HG03558 (cell line): ENCODE measurements at regions not wholly inside any gene's neighbourhood (a gene's known extent, or its start where the extent isn't known, plus 50 kb on each side); places are given as distances from the start of the nearest gene placed in this dataset.
"Not testable (repeated sequence)": the region's sequence is repeated elsewhere in the genome, so short reads cannot be mapped to it uniquely, and the experiment has no call there.

ENCODE experiments used
- ATAC-seq: cut with Tn5 transposase; IDR thresholded peaks from one replicate; pipeline ENCODE4 v1.9.1; 2021; ENCODE audit warnings: moderate number of reproducible peaks; ENCODE audit not compliant: unreplicated experiment; ENCODE audit errors: extremely low read depth

DNA sequence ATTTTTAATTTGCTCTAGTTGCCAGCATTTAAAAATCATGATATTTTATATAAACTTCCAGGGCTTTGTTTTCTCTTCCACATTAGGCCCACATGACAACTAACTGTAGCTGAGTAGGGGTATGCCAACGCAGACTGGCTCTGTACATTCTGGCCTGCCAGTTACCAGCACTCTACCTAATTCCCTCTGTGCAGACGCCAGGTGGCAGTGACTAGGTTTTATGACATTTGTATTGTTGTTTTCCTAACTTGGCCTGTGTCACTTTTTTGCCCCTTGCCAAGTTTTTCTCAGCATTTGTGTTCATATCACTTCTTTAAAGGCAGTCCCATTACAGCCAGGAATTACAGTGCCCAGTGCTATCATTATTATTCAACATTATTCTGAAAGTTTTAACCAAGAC is 347.5 kb downstream of the NKX6-1 start:
- ATAC-seq: no peak

DNA sequence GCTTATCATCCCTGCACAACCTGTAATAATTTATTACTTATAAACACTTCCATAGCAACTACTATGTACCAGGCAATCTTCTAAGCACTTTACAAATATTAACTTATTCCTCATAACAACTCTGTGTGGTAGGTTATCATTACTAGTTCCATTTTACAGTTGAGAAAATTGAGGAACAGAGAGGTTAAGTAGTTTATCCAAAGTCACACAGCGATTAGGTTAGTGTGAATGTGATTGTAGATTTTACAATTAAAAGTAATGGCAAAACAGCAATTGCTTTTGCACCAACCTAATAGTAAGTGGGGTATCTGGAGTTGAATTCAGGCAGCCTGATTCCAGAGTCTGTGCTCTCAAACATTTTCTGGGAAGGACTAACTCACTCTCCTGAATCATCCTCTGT is 348.9 kb downstream of the NKX6-1 start:
- ATAC-seq: no peak

DNA sequence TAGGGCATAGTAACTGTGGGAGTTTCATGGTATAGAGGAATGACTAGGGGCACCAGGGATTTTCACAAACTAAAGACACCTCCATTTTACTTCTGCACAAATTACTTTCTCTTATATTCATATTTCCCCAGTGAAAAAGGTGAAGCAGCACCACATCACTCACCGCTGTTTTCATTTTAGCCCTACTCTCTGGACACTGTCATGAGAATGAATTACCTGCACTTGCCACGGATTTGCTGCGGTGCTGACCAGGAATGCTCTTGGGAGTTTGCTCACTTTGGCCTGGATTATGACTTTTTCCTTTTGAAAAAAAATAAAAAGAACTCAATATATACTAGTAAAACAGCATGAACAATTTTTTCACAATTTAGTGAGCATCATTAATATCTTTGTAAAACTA is 351.3 kb downstream of the NKX6-1 start:
- ATAC-seq: no peak

DNA sequence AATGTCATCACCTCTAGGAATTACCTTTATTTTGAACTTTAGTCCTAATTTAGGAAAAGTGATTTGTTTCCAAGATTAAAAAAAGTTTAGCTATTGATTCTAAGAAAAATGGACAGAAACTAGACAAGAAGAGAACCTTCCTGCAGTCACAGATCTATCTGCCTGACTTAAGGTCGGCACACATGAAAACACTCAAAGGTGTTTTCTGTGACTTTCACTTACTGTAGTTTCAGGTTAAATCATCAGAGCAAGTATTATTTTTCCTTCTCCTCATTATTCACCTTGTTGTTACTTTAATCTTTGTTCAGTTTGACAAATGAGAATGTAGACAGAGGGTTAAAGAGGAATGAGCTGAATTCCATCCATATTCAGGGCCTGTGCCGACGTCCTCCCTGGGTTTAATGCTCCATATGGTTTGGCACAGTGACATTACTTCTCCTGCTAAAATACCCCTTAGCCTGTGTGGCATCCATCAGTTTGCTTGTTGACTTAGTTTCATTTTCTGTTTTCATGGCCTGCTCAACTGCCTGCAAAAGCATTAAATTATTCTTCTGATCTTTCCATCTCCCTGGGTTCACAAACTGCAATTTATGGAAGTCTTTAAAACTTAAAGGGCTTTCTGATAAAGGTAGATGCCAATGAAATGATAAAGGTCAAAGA is 352.7 kb downstream of the NKX6-1 start:
- ATAC-seq: no peak

DNA sequence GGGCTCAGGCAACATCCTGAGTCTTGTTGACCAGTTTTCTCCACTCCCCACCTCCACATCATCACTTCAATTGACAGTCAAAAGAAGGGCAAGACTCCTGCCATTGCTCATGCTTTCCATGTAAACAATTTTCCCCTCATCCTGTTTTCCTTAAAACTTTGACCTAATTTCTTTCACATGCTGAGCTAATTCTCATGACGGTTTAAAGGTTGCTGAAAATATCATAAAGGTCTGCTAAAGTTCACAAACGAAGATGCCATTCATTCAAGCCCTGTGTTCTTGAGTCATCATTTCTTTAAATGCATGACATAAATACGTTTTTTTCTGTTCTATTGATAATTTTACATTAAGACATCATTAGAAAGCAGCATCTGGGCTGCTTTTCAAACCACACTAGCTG is 353.9 kb downstream of the NKX6-1 start:
- ATAC-seq: no peak

DNA sequence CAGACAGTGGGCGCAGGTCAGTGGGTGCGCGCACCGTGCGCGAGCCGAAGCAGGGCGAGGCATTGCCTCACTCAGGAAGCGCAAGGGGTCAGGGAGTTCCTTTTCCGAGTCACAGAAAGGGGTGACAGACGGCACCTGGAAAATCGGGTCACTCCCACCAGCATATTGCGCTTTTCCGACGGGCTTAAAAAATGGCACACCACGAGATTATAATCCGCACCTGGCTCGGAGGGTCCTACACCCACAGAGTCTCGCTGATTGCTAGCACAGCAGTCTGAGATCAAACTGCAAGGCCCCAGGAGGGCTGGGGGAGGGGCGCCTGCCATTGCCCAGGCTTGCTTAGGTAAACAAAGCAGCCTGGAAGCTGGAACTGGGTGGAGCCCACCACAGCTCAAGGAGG is 372.2 kb downstream of the NKX6-1 start:
- not testable (repeated sequence) for ATAC-seq

DNA sequence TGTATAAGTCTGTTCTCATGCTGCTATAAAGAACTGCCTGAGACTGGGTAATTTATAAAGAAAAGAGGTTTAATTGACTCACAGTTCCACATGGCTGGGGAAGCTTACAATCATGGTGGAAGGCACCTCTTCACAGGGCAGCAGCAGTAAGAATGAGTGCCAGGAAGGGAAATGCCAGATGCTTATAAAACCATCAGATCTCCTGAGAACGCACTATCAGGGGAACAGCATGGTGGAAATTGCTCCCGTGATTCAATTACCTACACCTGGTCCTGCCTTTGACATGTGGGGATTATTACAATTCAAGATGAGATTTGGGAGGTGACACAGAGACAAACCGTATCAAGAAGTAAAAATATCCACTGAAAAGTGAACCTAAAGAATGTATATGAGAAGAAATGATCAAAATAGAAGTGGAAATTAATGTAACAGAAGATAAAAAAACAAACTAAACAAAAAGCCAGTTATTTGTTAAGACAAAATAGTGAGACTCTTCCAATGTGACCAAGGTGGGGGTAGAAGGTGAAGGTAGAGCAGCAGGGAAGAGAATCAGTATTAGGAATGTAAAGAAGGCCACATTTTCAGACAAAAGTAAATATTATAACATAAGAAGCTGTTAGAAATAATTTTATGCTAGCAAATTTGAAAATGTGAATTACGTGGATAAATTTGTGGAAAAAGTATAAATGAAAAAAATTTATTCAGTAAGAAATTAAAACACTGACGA is 372.9 kb downstream of the NKX6-1 start:
- no peak for ATAC-seq

DNA sequence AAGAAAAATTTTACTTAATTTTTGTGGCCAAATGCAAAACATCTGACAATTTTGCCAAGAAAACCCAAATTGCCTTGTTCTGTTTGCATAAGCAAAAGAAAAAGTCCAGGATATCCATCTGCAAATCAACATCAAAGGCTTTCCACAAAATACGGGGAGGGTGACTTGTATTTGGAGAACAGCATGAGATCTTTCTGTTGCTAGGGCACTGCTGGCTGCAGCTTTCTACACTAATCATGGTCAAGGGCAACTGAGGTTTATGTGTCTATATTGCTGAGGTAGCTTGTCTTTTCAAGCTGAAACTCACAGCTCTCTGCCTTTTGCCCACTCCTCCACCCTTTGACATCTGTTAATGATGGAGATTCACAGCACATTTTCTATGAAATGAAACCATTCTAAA is 389.1 kb downstream of the NKX6-1 start:
- ATAC-seq: no peak

DNA sequence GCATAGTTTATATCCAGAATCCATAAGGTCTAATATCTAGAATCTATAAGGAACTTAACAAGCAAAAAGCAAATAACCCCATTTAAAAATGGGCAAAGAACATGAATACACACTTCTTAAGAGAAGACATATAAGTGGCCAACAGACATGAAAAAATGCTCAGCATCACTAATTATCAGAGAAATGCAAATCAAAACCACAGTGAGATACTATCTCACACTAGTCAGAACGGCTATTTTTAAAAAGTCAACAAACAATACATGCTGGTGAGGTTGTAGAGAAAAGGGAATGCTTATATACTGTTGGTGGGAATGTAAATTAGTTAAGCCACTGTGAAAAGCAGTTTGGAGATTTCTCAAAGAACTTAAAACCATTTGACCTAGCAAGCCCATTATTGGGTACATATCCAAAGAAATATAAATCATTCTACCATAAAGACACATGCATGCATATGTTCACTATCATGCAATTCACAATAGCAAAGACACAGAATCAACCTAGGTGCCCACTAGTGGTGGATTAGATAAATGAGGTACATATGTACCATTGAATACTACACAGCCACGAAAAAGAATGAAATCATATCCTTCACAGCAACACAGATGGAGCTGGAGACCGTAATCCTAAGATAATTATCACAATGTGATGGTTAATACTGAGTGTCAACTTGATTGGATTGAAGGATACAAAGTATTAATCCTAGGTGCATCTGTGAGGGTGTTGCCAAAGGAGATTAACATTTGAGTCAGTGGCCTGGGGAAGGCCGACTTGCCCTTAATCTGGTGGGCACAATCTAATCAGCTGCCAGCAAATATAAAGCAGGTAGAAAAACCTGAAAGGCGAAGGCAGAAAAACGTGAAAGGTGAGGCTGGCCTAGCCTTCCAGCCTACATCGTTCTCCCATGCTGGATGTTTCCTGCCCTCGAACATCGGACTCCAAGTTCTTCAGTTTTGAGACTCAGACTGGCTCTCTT is 397.2 kb downstream of the NKX6-1 start:
- ATAC-seq: not testable (repeated sequence)

DNA sequence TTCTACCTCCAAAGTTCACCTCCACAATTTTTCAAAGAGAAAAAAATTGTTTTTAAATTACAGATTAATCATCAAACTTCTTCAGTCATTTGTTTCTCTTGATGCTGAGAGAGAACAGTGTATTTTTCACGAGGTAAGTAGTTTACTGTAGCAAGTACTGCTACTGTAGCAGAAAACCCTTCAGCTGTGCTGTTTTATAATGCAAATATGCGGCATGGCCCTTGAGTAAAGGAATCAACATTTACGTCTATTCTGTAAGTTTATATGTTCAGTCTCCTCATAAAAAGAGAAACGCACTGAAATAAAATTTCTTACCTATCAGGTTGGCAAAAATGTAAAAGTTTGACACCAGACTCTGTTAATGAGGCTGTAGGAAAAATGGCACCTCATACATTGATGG is 399.0 kb downstream of the NKX6-1 start:
- ATAC-seq: no peak

DNA sequence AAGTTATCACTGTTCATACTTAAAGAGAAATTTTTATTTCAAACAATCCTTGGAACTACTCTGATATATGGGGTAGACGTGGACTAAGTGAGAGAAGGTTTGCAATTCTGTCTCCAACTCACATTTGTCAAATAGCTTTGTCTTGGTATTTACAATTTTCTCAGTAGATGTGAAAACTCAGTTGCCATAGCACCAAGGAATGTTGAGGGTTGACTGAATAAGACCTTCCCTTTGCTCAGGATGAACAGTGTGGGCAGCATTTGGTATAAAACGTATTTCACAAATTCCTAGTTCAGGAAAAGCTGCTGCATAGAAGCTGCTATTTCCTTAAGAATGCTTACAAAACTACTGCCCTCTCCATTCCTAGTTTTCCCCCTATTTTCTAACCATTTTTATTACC is 399.5 kb downstream of the NKX6-1 start:
- no peak for ATAC-seq

DNA sequence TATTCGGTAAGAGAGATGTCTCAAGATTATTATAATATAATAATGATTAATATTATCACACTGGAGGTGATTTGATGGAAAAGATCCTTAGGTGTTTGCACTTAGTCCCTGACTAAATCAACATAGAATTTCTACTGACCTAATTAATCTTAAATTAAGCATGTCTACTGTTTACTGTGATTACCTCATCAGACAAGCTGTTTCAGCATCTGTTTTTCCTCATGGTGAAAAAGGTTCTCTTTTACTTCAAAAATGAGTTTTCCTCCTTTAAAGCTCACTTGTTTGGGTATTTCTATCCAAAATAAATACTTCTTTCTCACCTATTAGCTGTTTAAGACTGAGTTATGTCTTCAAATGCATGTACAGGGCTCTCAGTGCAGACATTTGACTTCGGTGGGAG is 407.8 kb downstream of the NKX6-1 start:
- no peak for ATAC-seq

DNA sequence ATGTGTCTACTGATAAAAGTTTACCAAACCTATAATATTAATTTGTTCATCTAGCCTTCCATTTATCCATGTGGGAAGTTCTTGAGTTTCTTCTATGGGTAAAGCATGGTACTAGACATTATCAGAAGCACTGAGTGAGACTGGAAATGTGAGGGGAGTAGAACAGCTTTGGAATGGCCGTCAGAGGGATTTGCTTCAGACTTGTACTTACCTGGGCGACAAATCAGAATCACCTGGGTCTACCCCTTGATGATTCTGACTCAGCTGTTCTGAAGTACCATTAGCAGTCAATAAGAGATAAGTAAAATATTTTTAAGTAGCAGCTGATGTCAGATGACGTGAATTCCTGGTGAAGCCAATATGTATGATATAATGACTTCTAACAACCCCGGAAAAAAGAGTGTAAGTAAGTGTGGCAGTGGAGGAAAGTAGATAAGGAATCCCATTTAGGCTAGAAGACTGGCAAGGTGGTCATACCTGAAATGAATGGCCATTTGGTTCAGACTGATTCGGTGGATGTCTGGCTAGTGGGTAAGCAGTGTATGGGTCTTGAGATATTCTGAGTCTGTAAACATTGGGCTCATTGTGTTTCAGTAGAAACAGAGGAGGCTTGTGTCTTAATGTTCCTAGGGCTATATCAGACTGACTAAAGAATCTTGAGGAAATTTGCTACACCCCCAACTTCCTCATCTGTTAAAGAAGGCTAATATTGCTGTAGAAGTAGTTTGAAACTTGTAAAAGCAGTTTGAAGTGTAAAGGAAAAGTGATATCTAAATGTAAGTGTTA is 409.2 kb downstream of the NKX6-1 start:
- ATAC-seq: no peak

DNA sequence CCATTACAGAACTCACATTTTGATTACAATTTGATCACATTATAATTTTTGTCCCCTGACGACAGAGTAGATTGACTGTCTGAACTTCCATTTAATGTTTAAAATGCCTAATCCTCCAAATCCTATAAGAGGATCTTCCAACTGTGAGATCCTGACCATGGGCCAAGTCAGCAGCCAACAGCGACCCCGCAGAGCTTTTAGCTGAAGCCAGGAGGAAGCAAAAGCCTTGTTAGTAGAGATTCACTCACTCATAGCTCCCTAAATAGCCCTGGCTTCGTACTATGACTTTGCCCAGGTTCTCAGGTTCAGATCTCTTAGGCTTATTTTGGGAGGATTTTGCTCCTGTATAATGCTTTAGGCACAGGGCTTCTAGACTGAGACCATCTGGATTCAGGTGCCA is 413.1 kb downstream of the NKX6-1 start:
- no peak for ATAC-seq

DNA sequence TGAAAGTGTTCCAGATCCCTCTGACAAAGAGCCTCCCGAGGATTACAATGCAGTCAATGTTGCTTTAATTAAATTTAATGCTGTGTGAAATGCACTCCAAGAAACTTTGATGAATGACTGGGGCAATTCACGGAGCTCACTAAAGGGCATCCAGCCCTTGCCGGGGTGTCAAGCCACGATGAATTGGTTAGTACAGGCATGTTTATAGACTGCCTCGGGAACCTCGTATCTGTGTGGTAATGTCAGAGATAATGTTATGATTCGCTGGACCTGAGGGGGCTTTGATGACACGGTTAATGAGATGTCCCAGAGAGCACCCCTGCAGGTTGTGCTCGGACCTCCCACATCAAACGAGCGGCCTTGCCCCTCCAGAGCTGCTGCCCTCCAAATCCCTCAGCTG is 428.8 kb downstream of the NKX6-1 start:
- no peak for ATAC-seq

DNA sequence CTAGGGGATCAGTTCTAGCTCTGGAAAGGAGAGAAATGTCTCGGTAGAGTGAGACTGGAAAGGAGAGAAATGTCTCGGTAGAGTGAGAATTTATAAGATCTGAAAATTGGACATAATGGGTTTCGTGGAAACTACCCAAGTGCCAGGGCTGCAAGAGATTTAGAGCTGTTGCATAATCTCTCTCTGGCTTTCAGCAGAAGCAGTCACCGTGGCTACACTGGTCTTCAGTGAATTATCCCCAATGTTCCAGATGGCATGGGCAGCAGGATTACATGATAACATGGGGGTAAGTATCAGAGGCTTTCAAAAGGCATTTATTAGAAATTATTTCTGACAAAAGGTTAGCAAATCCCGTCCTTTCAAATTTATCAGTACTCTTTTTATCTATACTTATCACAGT is 435.5 kb downstream of the NKX6-1 start:
- ATAC-seq: no peak

DNA sequence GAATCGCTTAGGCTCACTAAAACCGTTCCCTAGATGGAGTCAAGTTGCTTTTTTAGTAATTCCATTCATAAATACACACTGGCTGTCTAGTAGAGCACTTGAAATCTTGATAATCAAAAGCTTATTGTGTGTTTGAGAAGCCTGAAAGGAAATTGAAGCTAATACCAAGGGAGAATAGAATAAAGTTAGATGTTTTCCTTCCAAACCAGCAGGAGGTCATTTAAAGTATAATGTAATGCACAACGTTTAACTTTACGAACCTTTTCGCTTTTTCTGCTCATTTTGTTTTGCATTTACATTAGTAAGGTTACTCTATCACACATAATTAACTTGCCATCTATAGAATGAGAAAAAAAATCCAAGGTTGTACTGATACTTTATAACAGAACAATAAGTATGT is 440.9 kb downstream of the NKX6-1 start:
- ATAC-seq: no peak

DNA sequence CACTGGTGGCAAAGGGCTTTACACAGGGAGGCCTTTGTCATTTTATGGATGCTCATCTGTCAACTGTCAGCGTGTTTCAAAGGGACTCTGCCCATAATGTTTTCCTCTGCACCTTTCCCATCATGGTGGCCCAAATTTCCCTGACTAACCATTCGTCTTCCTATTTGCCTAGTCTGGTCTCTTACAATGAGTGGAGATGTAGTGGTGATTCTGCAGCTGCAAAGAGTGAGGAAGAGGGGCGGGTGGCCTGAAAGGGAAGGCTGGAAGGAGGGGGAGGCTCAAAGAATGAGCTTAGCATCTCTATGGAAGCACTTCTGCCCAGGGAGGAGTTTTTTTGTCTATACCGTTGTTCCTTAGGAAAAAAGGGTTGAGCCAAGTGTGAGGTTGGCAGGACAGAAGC is 447.5 kb downstream of the NKX6-1 start:
- no peak for ATAC-seq

DNA sequence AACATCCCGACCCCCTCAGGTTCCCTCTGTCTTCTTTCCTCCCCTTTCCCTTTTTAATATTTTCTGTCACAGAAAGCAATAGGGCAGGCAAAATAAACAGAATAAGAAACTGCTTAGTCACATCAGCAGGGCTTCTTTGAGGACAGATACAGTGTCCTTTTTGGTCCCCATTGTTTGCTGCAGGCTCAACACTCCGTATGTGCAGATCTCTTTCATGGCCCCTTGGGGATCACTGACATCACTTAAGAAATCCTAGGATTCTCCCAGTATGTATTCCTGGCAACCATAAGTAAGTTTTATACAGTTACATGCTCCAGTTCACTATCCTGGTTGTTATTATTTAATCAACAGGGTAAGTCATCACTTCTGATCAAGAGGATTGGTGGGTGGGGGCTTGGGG is 448.0 kb downstream of the NKX6-1 start:
- no peak for ATAC-seq

DNA sequence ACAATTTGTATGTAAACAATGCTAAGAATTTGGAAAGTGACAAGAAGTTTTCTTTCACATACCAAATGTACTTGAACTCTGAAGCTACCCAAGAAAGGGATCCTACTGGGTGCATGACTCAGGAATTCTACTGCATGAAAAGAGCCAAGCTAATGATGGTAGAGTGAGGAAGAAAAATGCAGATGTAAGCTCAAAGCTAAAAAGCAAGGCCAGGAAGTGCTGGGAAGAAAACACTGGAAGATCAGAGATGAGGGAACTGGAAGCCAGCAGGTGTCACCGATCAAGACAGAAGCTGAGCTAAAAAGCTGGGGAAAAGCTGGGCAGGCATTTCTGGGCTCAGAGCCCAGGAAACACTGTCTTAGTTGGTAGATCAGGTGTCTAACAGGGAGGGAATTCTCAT is 449.1 kb downstream of the NKX6-1 start:
- no peak for ATAC-seq
